GM03348 (cell line): ENCODE measurements at regions not wholly inside any gene's neighbourhood (a gene's known extent, or its start where the extent isn't known, plus 50 kb on each side); places are given as distances from the start of the nearest gene placed in this dataset.
"Not testable (repeated sequence)": the region's sequence is repeated elsewhere in the genome, so short reads cannot be mapped to it uniquely, and the experiment has no call there.

Experiments used
- DNase-seq: peaks from one replicate; pipeline ENCODE4 v3.0.0; 2012; ENCODE audit warnings: low spot score

GRCh38 chr9:3773362-3774060 lies 247.7 kb upstream of the RFX3 start:
- no peak for DNase-seq

- DNase-seq = no peak
Observed at GRCh38 chr9:3769646-3770045, 243.8 kb upstream of the RFX3 start.

GRCh38 chr9:3768712-3769457 lies 243.1 kb upstream of the RFX3 start:
- DNase-seq = peak; percentile 58

- DNase-seq = peak; percentile 42
Observed at GRCh38 chr9:3768286-3768685, 242.5 kb upstream of the RFX3 start.

- DNase-seq = no peak
Observed at GRCh38 chr9:3762076-3762475, 236.3 kb upstream of the RFX3 start.

GRCh38 chr9:3760031-3760430 lies 234.2 kb upstream of the RFX3 start:
- DNase-seq = no peak

GRCh38 chr9:3758816-3759576 lies 233.2 kb upstream of the RFX3 start:
- no peak for DNase-seq

GRCh38 chr9:3756071-3756470 lies 230.3 kb upstream of the RFX3 start:
- no peak for DNase-seq

GRCh38 chr9:3751125-3751758 lies 225.4 kb upstream of the RFX3 start:
- DNase-seq = peak; percentile 74

- DNase-seq = no peak
Observed at GRCh38 chr9:3750321-3750720, 224.5 kb upstream of the RFX3 start.

- peak; percentile 84 for DNase-seq
Observed at GRCh38 chr9:3746296-3747275, 220.8 kb upstream of the RFX3 start.

- no peak for DNase-seq
Observed at GRCh38 chr9:3743901-3744413, 218.2 kb upstream of the RFX3 start.

- DNase-seq = no peak
Observed at GRCh38 chr9:3742586-3742985, 216.8 kb upstream of the RFX3 start.

GRCh38 chr9:3741729-3742128 lies 215.9 kb upstream of the RFX3 start:
- DNase-seq = no peak

GRCh38 chr9:3740690-3741419 lies 215.1 kb upstream of the RFX3 start:
- no peak for DNase-seq

- no peak for DNase-seq
Observed at GRCh38 chr9:3736161-3736560, 210.4 kb upstream of the RFX3 start.

- DNase-seq = no peak
Observed at GRCh38 chr9:3735251-3735650, 209.4 kb upstream of the RFX3 start.

GRCh38 chr9:3733527-3734262 lies 207.9 kb upstream of the RFX3 start:
- DNase-seq = not testable (repeated sequence)

- DNase-seq = no peak
Observed at GRCh38 chr9:3733039-3733408, 207.2 kb upstream of the RFX3 start.
